ENCODE measurements at regions not wholly inside any gene's neighbourhood (a gene's known extent, or its start where the extent isn't known, plus 50 kb on each side); places are given as distances from the start of the nearest gene placed in this dataset.

DNA sequence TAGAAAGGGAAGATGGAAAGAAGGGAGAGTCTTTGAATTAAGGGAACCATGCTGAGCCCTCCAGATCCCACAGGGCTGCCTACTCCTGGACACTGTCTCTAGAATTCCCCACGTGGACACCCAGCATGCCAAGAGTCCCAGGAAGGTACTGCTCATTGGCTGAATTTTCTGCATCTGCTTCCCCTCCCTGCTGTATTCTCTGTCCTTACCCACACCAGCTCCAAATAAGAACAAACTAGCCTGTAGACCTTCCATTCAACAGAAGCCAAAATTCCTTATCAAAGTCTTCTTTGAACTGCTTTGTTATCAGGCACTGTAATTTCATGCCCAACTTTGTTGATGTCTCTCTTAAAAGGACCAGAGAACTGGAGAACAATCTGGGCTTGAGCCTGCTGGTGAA, 305.9 kb upstream of the ARGLU1 start (continued):
- TF ChIP-seq AEBP2 (tag by site-specific recombination; IDR thresholded peaks at IDR 0.05; ENCODE audit: borderline replicate concordance) (no peak), ZNF223 (tag by site-specific recombination; IDR thresholded peaks at IDR 0.05) (no peak), ZNF292 (tag by site-specific recombination; IDR thresholded peaks at IDR 0.05; ENCODE audit: borderline replicate concordance, low read depth) (no peak), ZNF157 (tag by site-specific recombination; IDR thresholded peaks at IDR 0.05) (no peak), ZNF394 (tag by site-specific recombination; IDR thresholded peaks at IDR 0.05; ENCODE audit: borderline replicate concordance) (no peak), ZSCAN30 (tag by site-specific recombination; IDR thresholded peaks at IDR 0.05) (no peak)
- TF ChIP-seq, protein P1, sequence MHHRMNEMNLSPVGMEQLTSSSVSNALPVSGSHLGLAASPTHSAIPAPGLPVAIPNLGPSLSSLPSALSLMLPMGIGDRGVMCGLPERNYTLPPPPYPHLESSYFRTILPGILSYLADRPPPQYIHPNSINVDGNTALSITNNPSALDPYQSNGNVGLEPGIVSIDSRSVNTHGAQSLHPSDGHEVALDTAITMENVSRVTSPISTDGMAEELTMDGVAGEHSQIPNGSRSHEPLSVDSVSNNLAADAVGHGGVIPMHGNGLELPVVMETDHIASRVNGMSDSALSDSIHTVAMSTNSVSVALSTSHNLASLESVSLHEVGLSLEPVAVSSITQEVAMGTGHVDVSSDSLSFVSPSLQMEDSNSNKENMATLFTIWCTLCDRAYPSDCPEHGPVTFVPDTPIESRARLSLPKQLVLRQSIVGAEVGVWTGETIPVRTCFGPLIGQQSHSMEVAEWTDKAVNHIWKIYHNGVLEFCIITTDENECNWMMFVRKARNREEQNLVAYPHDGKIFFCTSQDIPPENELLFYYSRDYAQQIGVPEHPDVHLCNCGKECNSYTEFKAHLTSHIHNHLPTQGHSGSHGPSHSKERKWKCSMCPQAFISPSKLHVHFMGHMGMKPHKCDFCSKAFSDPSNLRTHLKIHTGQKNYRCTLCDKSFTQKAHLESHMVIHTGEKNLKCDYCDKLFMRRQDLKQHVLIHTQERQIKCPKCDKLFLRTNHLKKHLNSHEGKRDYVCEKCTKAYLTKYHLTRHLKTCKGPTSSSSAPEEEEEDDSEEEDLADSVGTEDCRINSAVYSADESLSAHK (tag by site-specific recombination; IDR thresholded peaks at IDR 0.05), result no peak

GRCh38 chr13:106867249-106867648, 299.3 kb upstream of the ARGLU1 start:
- Histone ChIP-seq H3K4me3 (ENCODE audit: low read depth, low read length) (no peak overlapping the region), H3K27ac (ENCODE audit: extremely low read depth, low read depth, low read length) (no peak overlapping the region), H3K4me1 (ENCODE audit: control insufficient read depth, insufficient read depth, low read length) (no peaks in the 10 kb centered on the region), H3K9me3 (ENCODE audit: control insufficient read depth, insufficient read depth, low read depth, low read length) (no peaks in the 10 kb centered on the region), H3K36me3 (ENCODE audit: control insufficient read depth in 2 of 2, insufficient read depth in 1 of 2, low read length in 2 of 2) (no peaks in the 10 kb centered on the region)
- POLR2A ChIA-PET, result no interaction called here
- TF ChIP-seq ZNF433 (tag by site-specific recombination; IDR thresholded peaks at IDR 0.05; ENCODE audit: low read depth) (no peak), MYNN (tag by site-specific recombination; IDR thresholded peaks at IDR 0.05; ENCODE audit: borderline replicate concordance) (no peak), ZNF341 (tag by site-specific recombination; IDR thresholded peaks at IDR 0.05; ENCODE audit: low read depth) (no peak), ZNF629 (tag by site-specific recombination; IDR thresholded peaks at IDR 0.05) (no peak), SP7 (tag by site-specific recombination; IDR thresholded peaks at IDR 0.05) (no peak), ZBTB17 (tag by site-specific recombination; IDR thresholded peaks at IDR 0.05) (no peak), TCF7L2 (IDR thresholded peaks at IDR 0.05; ENCODE audit: borderline replicate concordance, low read depth, low read length) (no peak), ZNF701 (tag by site-specific recombination; IDR thresholded peaks at IDR 0.05) (no peak), ZBTB1 (tag by site-specific recombination; IDR thresholded peaks at IDR 0.05) (no peak)
- TF ChIP-seq, protein P2, sequence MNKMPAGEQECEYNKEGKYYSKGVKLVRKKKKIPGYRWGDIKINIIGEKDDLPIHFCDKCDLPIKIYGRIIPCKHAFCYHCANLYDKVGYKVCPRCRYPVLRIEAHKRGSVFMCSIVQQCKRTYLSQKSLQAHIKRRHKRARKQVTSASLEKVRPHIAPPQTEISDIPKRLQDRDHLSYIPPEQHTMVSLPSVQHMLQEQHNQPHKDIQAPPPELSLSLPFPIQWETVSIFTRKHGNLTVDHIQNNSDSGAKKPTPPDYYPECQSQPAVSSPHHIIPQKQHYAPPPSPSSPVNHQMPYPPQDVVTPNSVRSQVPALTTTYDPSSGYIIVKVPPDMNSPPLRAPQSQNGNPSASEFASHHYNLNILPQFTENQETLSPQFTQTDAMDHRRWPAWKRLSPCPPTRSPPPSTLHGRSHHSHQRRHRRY (tag by site-specific recombination; IDR thresholded peaks at IDR 0.05), result no peak
- TF ChIP-seq, protein P3, sequence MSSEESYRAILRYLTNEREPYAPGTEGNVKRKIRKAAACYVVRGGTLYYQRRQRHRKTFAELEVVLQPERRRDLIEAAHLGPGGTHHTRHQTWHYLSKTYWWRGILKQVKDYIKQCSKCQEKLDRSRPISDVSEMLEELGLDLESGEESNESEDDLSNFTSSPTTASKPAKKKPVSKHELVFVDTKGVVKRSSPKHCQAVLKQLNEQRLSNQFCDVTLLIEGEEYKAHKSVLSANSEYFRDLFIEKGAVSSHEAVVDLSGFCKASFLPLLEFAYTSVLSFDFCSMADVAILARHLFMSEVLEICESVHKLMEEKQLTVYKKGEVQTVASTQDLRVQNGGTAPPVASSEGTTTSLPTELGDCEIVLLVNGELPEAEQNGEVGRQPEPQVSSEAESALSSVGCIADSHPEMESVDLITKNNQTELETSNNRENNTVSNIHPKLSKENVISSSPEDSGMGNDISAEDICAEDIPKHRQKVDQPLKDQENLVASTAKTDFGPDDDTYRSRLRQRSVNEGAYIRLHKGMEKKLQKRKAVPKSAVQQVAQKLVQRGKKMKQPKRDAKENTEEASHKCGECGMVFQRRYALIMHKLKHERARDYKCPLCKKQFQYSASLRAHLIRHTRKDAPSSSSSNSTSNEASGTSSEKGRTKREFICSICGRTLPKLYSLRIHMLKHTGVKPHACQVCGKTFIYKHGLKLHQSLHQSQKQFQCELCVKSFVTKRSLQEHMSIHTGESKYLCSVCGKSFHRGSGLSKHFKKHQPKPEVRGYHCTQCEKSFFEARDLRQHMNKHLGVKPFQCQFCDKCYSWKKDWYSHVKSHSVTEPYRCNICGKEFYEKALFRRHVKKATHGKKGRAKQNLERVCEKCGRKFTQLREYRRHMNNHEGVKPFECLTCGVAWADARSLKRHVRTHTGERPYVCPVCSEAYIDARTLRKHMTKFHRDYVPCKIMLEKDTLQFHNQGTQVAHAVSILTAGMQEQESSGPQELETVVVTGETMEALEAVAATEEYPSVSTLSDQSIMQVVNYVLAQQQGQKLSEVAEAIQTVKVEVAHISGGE (tag by site-specific recombination; conservative IDR thresholded peaks at IDR 0.05; ENCODE audit: low read depth), result no peak
- TF ChIP-seq, protein P4, sequence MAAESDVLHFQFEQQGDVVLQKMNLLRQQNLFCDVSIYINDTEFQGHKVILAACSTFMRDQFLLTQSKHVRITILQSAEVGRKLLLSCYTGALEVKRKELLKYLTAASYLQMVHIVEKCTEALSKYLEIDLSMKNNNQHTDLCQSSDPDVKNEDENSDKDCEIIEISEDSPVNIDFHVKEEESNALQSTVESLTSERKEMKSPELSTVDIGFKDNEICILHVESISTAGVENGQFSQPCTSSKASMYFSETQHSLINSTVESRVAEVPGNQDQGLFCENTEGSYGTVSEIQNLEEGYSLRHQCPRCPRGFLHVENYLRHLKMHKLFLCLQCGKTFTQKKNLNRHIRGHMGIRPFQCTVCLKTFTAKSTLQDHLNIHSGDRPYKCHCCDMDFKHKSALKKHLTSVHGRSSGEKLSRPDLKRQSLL (tag by site-specific recombination; IDR thresholded peaks at IDR 0.05), result no peak
- TF ChIP-seq, protein P5, sequence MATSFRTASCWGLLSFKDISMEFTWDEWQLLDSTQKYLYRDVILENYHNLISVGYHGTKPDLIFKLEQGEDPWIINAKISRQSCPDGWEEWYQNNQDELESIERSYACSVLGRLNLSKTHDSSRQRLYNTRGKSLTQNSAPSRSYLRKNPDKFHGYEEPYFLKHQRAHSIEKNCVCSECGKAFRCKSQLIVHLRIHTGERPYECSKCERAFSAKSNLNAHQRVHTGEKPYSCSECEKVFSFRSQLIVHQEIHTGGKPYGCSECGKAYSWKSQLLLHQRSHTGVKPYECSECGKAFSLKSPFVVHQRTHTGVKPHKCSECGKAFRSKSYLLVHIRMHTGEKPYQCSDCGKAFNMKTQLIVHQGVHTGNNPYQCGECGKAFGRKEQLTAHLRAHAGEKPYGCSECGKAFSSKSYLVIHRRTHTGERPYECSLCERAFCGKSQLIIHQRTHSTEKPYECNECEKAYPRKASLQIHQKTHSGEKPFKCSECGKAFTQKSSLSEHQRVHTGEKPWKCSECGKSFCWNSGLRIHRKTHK (tag by site-specific recombination; IDR thresholded peaks at IDR 0.05), result no peak
- CTCF ChIA-PET, result no interaction called here
